GM19099 (cell line): ENCODE measurements at regions not wholly inside any gene's neighbourhood (a gene's known extent, or its start where the extent isn't known, plus 50 kb on each side); places are given as distances from the start of the nearest gene placed in this dataset.

Experiments
- POLR2A ChIP-seq: IDR thresholded peaks from 3 replicates; pipeline ENCODE4 v1.6.1; 2011; ENCODE audit warnings: low read depth; ENCODE audit not compliant: insufficient read length; ENCODE audit errors: extremely low read depth

GRCh38 chr13:105735281-105735680, 800.2 kb downstream of the EFNB2 start:
- TF ChIP-seq POLR2A: no peak

- TF ChIP-seq POLR2A: no peak
Observed at GRCh38 chr13:105732806-105733529, 802.5 kb downstream of the EFNB2 start.

- TF ChIP-seq POLR2A: no peak
Observed at GRCh38 chr13:105725887-105726286, 809.6 kb downstream of the EFNB2 start.

GRCh38 chr13:105721016-105721415, 814.4 kb downstream of the EFNB2 start:
- no peak for TF ChIP-seq POLR2A

GRCh38 chr13:105719859-105720258, 815.6 kb downstream of the EFNB2 start:
- TF ChIP-seq POLR2A: no peak

GRCh38 chr13:105709181-105709580, 826.3 kb downstream of the EFNB2 start:
- no peak for TF ChIP-seq POLR2A

- no peak for TF ChIP-seq POLR2A
Observed at GRCh38 chr13:105703843-105704242, 831.6 kb downstream of the EFNB2 start.

GRCh38 chr13:105702441-105702840, 833.0 kb downstream of the EFNB2 start:
- TF ChIP-seq POLR2A: no peak

GRCh38 chr13:105692769-105693168, 842.7 kb downstream of the EFNB2 start:
- no peak for TF ChIP-seq POLR2A

GRCh38 chr13:105684216-105684615, 851.2 kb downstream of the EFNB2 start:
- no peak for TF ChIP-seq POLR2A

GRCh38 chr13:105679838-105680237, 855.6 kb downstream of the EFNB2 start:
- no peak for TF ChIP-seq POLR2A

GRCh38 chr13:105678072-105678471, 857.4 kb downstream of the EFNB2 start:
- TF ChIP-seq POLR2A: no peak

- no peak for TF ChIP-seq POLR2A
Observed at GRCh38 chr13:105672881-105673280, 862.6 kb downstream of the EFNB2 start.

- TF ChIP-seq POLR2A: no peak
Observed at GRCh38 chr13:105670179-105670990, 865.1 kb downstream of the EFNB2 start.

- TF ChIP-seq POLR2A: no peak
Observed at GRCh38 chr13:105665284-105665683, 870.2 kb downstream of the EFNB2 start.

- TF ChIP-seq POLR2A: no peak
Observed at GRCh38 chr13:105663182-105663581, 872.3 kb downstream of the EFNB2 start.
